ENCODE measurements at regions not wholly inside any gene's neighbourhood (a gene's known extent, or its start where the extent isn't known, plus 50 kb on each side); places are given as distances from the start of the nearest gene placed in this dataset.

DNA sequence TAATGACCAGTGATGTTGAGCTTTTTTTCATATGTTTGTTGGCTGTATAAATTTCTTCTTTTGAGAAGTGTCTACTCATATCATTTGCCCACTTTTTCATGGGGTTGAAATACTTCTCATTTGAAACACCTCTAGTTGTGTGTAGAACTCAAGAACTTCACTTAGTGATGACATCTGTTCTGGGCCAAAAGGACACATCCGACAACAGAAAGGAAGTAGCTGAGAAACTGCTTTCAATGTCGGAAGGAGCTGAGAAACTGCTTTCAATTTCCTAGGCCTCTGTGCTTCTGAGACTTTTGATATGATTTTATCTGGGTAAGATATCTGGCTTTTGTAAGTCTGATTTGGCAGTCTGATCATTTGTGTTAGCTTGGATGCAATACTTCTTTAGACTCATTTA is 635.3 kb downstream of the TMTC2 start:
- Histone ChIP-seq H3K36me3 (ENCODE audit: control insufficient read depth in 2 of 2, insufficient read depth in 1 of 2, low read length in 2 of 2) (no peaks in the 10 kb centered on the region), H3K4me1 (ENCODE audit: control insufficient read depth, insufficient read depth, low read length) (no peaks in the 10 kb centered on the region), H3K9me3 (ENCODE audit: control insufficient read depth, insufficient read depth, low read depth, low read length) (no peaks in the 10 kb centered on the region), H3K27ac (ENCODE audit: extremely low read depth, low read depth, low read length) (no peak overlapping the region), H3K4me3 (ENCODE audit: low read depth, low read length) (no peak overlapping the region)
- POLR2A ChIA-PET, result no interaction called here
- CTCF ChIA-PET, result interaction anchor here (0.7 kb wide), 1 partner anchor 67 kb away, joined by 4 read pairs; no protein-coding TSS in a partner anchor
- no peak for TF ChIP-seq MYNN (tag by site-specific recombination; IDR thresholded peaks at IDR 0.05; ENCODE audit: borderline replicate concordance)
- no peak for TF ChIP-seq ZNF785 (tag by site-specific recombination; IDR thresholded peaks at IDR 0.05)
- no peak for TF ChIP-seq GLIS1 (tag by site-specific recombination; IDR thresholded peaks at IDR 0.05)
- no peak for TF ChIP-seq ZNF560 (tag by site-specific recombination; IDR thresholded peaks at IDR 0.05; ENCODE audit: borderline replicate concordance)
- TF ChIP-seq ZBTB21 (tag by site-specific recombination; IDR thresholded peaks at IDR 0.05), result no peak
- no peak for TF ChIP-seq ZNF138 (tag by site-specific recombination; IDR thresholded peaks at IDR 0.05; ENCODE audit: borderline replicate concordance)

DNA sequence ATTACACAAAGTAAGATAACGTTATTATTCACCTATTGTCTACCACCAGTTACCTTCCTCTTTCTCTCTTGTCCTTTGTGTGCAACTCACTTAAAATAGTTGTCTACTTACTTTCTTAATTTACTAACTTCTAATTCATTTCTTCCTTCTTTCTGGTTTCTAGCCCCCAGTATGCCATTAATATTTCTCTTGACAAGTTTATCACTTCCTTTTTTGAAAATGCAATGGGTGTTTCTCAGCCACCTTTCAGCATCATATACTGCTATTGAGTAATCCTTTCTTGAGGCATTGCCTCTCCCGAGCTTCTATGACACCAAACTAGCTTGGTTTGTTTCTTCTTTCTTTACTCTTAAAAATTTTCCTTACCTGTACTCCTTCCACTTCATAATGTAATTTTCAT is 633.6 kb downstream of the TMTC2 start:
- Histone ChIP-seq H3K27ac (ENCODE audit: extremely low read depth, low read depth, low read length) (no peak overlapping the region), H3K4me3 (ENCODE audit: low read depth, low read length) (no peak overlapping the region), H3K36me3 (ENCODE audit: control insufficient read depth in 2 of 2, insufficient read depth in 1 of 2, low read length in 2 of 2) (no peaks in the 10 kb centered on the region), H3K9me3 (ENCODE audit: control insufficient read depth, insufficient read depth, low read depth, low read length) (no peaks in the 10 kb centered on the region), H3K4me1 (ENCODE audit: control insufficient read depth, insufficient read depth, low read length) (no peaks in the 10 kb centered on the region)
- TF ChIP-seq, protein P1, sequence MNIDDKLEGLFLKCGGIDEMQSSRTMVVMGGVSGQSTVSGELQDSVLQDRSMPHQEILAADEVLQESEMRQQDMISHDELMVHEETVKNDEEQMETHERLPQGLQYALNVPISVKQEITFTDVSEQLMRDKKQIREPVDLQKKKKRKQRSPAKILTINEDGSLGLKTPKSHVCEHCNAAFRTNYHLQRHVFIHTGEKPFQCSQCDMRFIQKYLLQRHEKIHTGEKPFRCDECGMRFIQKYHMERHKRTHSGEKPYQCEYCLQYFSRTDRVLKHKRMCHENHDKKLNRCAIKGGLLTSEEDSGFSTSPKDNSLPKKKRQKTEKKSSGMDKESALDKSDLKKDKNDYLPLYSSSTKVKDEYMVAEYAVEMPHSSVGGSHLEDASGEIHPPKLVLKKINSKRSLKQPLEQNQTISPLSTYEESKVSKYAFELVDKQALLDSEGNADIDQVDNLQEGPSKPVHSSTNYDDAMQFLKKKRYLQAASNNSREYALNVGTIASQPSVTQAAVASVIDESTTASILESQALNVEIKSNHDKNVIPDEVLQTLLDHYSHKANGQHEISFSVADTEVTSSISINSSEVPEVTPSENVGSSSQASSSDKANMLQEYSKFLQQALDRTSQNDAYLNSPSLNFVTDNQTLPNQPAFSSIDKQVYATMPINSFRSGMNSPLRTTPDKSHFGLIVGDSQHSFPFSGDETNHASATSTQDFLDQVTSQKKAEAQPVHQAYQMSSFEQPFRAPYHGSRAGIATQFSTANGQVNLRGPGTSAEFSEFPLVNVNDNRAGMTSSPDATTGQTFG (tag by site-specific recombination; IDR thresholded peaks at IDR 0.05; ENCODE audit: borderline replicate concordance), result no peak
- no peak for TF ChIP-seq ZNF548 (tag by site-specific recombination; IDR thresholded peaks at IDR 0.05)
- CTCF ChIA-PET, result no interaction called here
- POLR2A ChIA-PET, result no interaction called here

DNA sequence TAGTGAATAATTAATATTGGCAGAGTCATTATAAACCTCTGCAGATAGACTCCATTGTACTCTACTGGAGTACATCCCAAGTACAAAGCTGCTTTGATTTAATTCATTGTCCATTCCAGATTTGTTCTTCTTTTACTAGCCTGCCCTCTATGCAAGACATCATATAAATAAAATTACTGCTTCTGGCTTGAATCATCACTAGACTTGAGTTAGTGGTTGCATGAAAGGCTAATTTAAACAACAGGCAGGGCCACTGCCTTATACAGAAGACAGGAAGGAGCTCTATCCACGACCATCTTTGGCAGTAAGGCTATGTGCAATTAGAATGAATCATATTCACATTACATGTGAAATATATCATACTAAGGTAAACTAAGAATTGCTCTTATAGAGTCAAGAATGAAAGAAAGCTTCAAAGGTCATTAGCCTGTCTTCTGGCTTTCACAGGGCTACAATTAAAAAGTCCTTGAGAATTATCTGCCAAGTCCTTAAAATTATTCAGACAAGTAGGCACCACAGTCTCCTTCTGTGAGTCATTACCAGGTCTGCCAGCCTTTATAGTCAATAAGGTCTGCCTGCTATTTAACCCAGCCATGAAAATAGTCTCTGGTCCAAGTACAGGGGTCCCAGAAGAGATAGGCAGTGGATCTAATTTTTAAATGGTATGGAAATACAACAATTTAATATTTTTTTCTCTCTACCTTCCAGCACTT is 631.8 kb downstream of the TMTC2 start:
- CTCF ChIA-PET, result interaction anchor here (0.7 to 0.9 kb wide), 3 partner anchors 9 to 633 kb away, joined by 3 read pairs; no protein-coding TSS in a partner anchor

DNA sequence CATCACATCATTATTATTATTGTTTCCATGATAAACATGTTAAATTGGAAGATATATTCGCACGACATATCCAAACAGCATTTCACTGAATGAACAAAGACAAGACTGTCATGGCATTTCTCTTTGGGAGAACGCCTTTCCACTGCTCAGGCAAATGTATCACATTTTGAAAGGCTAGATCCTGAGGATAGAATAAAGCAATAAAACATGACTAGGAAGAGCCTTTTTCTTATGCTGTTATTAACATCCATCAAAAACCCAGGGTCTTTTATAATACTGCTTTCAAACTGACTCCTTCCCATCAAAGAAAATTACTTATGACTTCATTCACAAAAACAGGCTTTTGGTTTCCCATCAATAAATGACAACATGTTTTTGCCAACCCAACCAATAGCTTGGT is 630.9 kb downstream of the TMTC2 start:
- no peaks in the 10 kb centered on the region for H3K9me3 ChIP-seq (ENCODE audit: control insufficient read depth, insufficient read depth, low read depth, low read length)
- ChIA-PET POLR2A (no interaction called here), CTCF (interaction anchor here (0.7 to 0.9 kb wide), 2 partner anchors 163 to 632 kb away, joined by 3 read pairs; no protein-coding TSS in a partner anchor)
- no peaks in the 10 kb centered on the region for H3K36me3 ChIP-seq (ENCODE audit: control insufficient read depth in 2 of 2, insufficient read depth in 1 of 2, low read length in 2 of 2)
- no peak overlapping the region for H3K27ac ChIP-seq (ENCODE audit: extremely low read depth, low read depth, low read length)
- H3K4me1 ChIP-seq (ENCODE audit: control insufficient read depth, insufficient read depth, low read length), result no peaks in the 10 kb centered on the region
- no peak overlapping the region for H3K4me3 ChIP-seq (ENCODE audit: low read depth, low read length)
- TF ChIP-seq, protein P2, sequence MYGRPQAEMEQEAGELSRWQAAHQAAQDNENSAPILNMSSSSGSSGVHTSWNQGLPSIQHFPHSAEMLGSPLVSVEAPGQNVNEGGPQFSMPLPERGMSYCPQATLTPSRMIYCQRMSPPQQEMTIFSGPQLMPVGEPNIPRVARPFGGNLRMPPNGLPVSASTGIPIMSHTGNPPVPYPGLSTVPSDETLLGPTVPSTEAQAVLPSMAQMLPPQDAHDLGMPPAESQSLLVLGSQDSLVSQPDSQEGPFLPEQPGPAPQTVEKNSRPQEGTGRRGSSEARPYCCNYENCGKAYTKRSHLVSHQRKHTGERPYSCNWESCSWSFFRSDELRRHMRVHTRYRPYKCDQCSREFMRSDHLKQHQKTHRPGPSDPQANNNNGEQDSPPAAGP (tag by site-specific recombination; IDR thresholded peaks at IDR 0.05), result no peak
- TF ChIP-seq SALL2 (tag by site-specific recombination; IDR thresholded peaks at IDR 0.05; ENCODE audit: borderline replicate concordance), result no peak
- TF ChIP-seq, protein P3, sequence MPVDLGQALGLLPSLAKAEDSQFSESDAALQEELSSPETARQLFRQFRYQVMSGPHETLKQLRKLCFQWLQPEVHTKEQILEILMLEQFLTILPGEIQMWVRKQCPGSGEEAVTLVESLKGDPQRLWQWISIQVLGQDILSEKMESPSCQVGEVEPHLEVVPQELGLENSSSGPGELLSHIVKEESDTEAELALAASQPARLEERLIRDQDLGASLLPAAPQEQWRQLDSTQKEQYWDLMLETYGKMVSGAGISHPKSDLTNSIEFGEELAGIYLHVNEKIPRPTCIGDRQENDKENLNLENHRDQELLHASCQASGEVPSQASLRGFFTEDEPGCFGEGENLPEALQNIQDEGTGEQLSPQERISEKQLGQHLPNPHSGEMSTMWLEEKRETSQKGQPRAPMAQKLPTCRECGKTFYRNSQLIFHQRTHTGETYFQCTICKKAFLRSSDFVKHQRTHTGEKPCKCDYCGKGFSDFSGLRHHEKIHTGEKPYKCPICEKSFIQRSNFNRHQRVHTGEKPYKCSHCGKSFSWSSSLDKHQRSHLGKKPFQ (tag by site-specific recombination; IDR thresholded peaks at IDR 0.05), result no peak
- TF ChIP-seq ZNF514 (tag by site-specific recombination; IDR thresholded peaks at IDR 0.05), result no peak
- TF ChIP-seq, protein P4, sequence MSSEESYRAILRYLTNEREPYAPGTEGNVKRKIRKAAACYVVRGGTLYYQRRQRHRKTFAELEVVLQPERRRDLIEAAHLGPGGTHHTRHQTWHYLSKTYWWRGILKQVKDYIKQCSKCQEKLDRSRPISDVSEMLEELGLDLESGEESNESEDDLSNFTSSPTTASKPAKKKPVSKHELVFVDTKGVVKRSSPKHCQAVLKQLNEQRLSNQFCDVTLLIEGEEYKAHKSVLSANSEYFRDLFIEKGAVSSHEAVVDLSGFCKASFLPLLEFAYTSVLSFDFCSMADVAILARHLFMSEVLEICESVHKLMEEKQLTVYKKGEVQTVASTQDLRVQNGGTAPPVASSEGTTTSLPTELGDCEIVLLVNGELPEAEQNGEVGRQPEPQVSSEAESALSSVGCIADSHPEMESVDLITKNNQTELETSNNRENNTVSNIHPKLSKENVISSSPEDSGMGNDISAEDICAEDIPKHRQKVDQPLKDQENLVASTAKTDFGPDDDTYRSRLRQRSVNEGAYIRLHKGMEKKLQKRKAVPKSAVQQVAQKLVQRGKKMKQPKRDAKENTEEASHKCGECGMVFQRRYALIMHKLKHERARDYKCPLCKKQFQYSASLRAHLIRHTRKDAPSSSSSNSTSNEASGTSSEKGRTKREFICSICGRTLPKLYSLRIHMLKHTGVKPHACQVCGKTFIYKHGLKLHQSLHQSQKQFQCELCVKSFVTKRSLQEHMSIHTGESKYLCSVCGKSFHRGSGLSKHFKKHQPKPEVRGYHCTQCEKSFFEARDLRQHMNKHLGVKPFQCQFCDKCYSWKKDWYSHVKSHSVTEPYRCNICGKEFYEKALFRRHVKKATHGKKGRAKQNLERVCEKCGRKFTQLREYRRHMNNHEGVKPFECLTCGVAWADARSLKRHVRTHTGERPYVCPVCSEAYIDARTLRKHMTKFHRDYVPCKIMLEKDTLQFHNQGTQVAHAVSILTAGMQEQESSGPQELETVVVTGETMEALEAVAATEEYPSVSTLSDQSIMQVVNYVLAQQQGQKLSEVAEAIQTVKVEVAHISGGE (tag by site-specific recombination; conservative IDR thresholded peaks at IDR 0.05; ENCODE audit: low read depth), result no peak
- TF ChIP-seq ZNF16 (tag by site-specific recombination; IDR thresholded peaks at IDR 0.05; ENCODE audit: low read depth), result no peak
- TF ChIP-seq KLF8 (tag by site-specific recombination; IDR thresholded peaks at IDR 0.05), result no peak
- TF ChIP-seq ZFP69B (tag by site-specific recombination; IDR thresholded peaks at IDR 0.05), result no peak
- TF ChIP-seq ZNF404 (tag by site-specific recombination; IDR thresholded peaks at IDR 0.05), result no peak

More for the DNA sequence above, 631.8 kb downstream of the TMTC2 start:
- no peak for TF ChIP-seq ZNF2 (tag by site-specific recombination; IDR thresholded peaks at IDR 0.05)
- TF ChIP-seq ZEB2 (tag by site-specific recombination; IDR thresholded peaks at IDR 0.05), result no peak
- no peak for TF ChIP-seq ZNF140 (tag by site-specific recombination; IDR thresholded peaks at IDR 0.05)
- no peak for TF ChIP-seq TRIM28 (IDR thresholded peaks at IDR 0.05; ENCODE audit: borderline replicate concordance, low read length)
- no peak for TF ChIP-seq ZNF843 (tag by site-specific recombination; IDR thresholded peaks at IDR 0.05)
- TF ChIP-seq ZNF211 (tag by site-specific recombination; IDR thresholded peaks at IDR 0.05; ENCODE audit: low read depth), result no peak
- no peak for TF ChIP-seq ZNF423 (tag by site-specific recombination; IDR thresholded peaks at IDR 0.05)
- POLR2A ChIA-PET, result no interaction called here
- no peak overlapping the region for H3K27ac ChIP-seq (ENCODE audit: extremely low read depth, low read depth, low read length)
- no peaks in the 10 kb centered on the region for H3K36me3 ChIP-seq (ENCODE audit: control insufficient read depth in 2 of 2, insufficient read depth in 1 of 2, low read length in 2 of 2)
- no peak overlapping the region for H3K4me3 ChIP-seq (ENCODE audit: low read depth, low read length)
- no peaks in the 10 kb centered on the region for H3K9me3 ChIP-seq (ENCODE audit: control insufficient read depth, insufficient read depth, low read depth, low read length)
- H3K4me1 ChIP-seq (ENCODE audit: control insufficient read depth, insufficient read depth, low read length), result no peaks in the 10 kb centered on the region
